OCI-LY3 (cell line): ENCODE measurements at regions not wholly inside any gene's neighbourhood (a gene's known extent, or its start where the extent isn't known, plus 50 kb on each side); places are given as distances from the start of the nearest gene placed in this dataset.

Experiments used
- CTCF ChIP-seq: fragments of 200-600, 300-600 bp; sonication (generic); IDR thresholded peaks from 2 replicates; pipeline ENCODE4 v1.5.1; 2014; ENCODE audit warnings: antibody characterized with exemption, low read length, low read depth
- EZH2phosphoT487 ChIP-seq: fragments of 200-600 bp; shearing (Covaris generic); IDR thresholded peaks from 2 replicates; pipeline ENCODE4 v1.6.1; 2018; ENCODE audit warnings: antibody characterized with exemption, mixed run types, low read depth

GRCh38 chr10:117721873-117722272 lies 179.3 kb downstream of the EMX2 start:
- TF ChIP-seq CTCF (no peak), EZH2phosphoT487 (no peak)
